ENCODE measurements at regions not wholly inside any gene's neighbourhood (a gene's known extent, or its start where the extent isn't known, plus 50 kb on each side); places are given as distances from the start of the nearest gene placed in this dataset.

DNA sequence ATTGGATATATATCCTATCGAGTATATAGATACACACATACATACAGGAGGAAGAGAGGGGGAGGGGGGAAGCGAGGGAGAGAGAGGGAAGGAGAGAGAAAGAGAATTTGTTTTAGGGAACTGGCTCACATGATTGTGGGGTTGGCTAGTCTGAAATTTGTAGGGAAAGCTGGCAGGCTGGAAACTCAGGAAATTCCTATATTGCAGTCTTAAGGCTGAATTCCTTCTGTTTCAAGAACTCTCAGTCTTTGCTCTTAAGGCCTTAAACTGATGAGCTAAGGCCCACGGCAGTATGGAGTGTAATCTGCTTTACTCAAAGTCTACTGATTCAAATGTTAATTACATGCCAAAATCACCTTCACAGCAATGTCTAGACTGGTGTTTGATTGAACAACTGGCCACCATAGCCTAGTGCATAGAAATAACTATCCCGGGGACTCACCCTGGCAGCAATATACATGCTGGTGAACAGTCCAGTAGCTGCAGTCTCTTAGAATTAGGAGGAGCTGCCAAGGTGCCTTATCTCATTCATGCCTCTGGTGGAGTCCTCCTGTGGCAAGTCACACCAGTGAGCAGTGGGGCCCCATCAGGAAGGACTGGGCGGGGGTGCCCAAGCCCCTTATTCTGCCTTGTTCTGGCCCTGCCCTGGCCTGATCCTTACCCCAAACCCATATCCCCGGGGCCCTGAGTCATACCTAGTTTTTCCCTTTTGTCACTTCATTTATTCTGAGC is 59.7 kb upstream of the AMPD3 start:
- TF ChIP-seq, protein P1, sequence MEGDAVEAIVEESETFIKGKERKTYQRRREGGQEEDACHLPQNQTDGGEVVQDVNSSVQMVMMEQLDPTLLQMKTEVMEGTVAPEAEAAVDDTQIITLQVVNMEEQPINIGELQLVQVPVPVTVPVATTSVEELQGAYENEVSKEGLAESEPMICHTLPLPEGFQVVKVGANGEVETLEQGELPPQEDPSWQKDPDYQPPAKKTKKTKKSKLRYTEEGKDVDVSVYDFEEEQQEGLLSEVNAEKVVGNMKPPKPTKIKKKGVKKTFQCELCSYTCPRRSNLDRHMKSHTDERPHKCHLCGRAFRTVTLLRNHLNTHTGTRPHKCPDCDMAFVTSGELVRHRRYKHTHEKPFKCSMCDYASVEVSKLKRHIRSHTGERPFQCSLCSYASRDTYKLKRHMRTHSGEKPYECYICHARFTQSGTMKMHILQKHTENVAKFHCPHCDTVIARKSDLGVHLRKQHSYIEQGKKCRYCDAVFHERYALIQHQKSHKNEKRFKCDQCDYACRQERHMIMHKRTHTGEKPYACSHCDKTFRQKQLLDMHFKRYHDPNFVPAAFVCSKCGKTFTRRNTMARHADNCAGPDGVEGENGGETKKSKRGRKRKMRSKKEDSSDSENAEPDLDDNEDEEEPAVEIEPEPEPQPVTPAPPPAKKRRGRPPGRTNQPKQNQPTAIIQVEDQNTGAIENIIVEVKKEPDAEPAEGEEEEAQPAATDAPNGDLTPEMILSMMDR (IDR thresholded peaks at IDR 0.05; ENCODE audit: low read length): no peak
- no peak for TF ChIP-seq EZH2 (optimal IDR thresholded peaks at IDR 0.05; ENCODE audit: low read depth, low read length)
- TF ChIP-seq EZH2phosphoT487 (IDR thresholded peaks at IDR 0.05; ENCODE audit: low read length): no peak
